ENCODE measurements at regions not wholly inside any gene's neighbourhood (a gene's known extent, or its start where the extent isn't known, plus 50 kb on each side); places are given as distances from the start of the nearest gene placed in this dataset.

GRCh38 chr21:29407571-29407970 is 108.8 kb downstream of the BACH1 start:
- TF ChIP-seq CTCF (IDR thresholded peaks at IDR 0.05 in 2 of 3, conservative IDR thresholded peaks at IDR 0.05 in 1 of 3; ENCODE audit: control insufficient read depth in 2 of 3, extremely low read depth in 1 of 3, insufficient read depth in 1 of 3, low read depth in 3 of 3, low read length in 3 of 3) (no peak), NFYA (IDR thresholded peaks at IDR 0.05; ENCODE audit: borderline replicate concordance, low read depth, low read length) (no peak), CBFB (IDR thresholded peaks at IDR 0.05; ENCODE audit: low read depth) (no peak), TAF1 (IDR thresholded peaks at IDR 0.05; ENCODE audit: borderline replicate concordance, low read depth, low read length) (no peak), MAX (IDR thresholded peaks at IDR 0.05; ENCODE audit: low read depth, low read length) (no peak), TARDBP (IDR thresholded peaks at IDR 0.05; ENCODE audit: borderline replicate concordance) (no peak), YY1 (IDR thresholded peaks at IDR 0.05; ENCODE audit: low read depth, low read length) (no peak), EP300 (IDR thresholded peaks at IDR 0.05; ENCODE audit: borderline replicate concordance in 1 of 2, control insufficient read depth in 1 of 2, low read depth in 2 of 2, low read length in 2 of 2) (no peak), MXI1 (IDR thresholded peaks at IDR 0.05; ENCODE audit: low read depth, low read length) (no peak)
